GM21786 (cell line): ENCODE measurements at regions not wholly inside any gene's neighbourhood (a gene's known extent, or its start where the extent isn't known, plus 50 kb on each side); places are given as distances from the start of the nearest gene placed in this dataset.
"Not testable (repeated sequence)": the region's sequence is repeated elsewhere in the genome, so short reads cannot be mapped to it uniquely, and the experiment has no call there.

Source experiments
- ATAC-seq: cut with Tn5 transposase; IDR thresholded peaks from one replicate; pipeline ENCODE4 v1.9.1; 2021; ENCODE audit not compliant: unreplicated experiment

DNA sequence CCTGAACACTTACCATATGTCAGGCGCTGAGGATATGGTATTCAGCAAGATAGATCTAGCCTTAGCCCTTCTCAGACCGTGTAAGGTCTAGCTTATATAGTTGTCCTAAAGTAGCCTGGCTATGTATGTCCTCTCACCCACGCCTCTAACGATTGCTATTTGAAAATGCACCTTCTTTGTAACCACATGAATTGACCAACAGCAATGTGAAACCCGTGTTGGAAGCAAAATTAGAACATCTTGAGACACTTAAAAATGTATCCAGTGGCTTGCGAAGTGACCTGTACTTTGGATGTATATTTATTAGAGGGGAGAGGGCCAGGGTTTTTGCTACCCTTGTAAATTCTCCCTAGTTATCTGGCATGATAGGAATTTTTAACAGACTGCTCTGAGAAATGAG is 860.0 kb upstream of the ZEB2 start:
- ATAC-seq: no peak

GRCh38 chr2:145374165-145374564 is 854.2 kb upstream of the ZEB2 start:
- no peak for ATAC-seq

DNA sequence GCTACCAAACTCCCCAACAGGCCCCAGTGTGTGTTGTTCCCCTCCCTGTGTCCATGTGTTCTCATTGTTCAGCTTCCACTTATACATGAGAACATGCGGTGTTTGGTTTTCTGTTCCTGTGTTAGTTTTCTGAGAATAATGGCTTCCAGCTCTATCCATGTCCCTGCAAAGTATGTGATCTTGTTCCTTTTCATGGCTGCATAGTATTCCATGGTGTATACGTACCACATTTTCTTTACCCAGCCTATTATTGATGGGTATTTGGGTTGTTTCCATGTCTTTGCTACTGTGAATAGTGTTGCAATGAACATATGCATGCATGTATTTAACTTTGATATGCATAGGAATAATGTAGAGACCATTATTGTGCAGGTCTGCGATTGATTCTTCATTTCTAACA is 847.4 kb upstream of the ZEB2 start:
- not testable (repeated sequence) for ATAC-seq

DNA sequence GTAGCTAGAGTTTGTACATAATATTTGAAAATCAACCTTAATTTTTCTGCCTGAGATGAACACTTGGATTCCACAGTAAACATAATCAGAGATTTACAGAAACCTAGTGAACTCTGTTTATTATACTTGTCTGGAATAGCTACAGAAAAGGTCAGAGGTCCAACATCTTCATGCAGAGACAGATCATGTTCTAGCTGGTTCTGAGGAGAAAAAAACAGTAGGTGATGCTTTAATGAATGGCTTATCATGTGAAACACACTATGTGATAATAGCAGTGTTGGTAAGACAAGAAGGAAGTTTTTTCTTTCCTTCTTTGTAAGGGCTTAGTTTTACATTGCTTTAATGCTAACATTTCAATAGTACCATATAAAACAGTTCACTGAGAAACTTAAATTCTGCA is 846.4 kb upstream of the ZEB2 start:
- no peak for ATAC-seq

- ATAC-seq: no peak
These were observed 840.3 kb upstream of the ZEB2 start for GRCh38 chr2:145360129-145360790.

GRCh38 chr2:145359561-145359960 is 839.6 kb upstream of the ZEB2 start:
- ATAC-seq: no peak

- no peak for ATAC-seq
These were observed 836.1 kb upstream of the ZEB2 start for GRCh38 chr2:145356056-145356455.

DNA sequence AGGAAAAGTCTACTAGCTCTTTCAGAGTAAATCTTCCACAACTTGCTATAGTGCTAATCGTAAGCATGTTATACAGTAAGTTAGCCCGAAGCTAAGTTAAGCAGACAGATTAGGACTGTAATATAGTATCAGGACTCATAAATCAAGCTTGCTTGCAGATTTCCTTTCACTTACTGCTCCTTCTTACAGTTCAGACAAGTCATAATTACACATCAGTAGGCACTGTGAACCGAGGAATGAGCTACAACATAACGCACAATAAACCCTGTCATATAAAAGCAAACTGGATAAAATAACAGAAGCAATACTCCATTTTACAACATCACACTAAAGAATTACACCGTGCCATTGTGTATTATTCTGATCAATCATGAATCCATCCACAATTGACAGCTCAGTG is 832.6 kb upstream of the ZEB2 start:
- no peak for ATAC-seq

GRCh38 chr2:145351864-145352425 is 832.0 kb upstream of the ZEB2 start:
- ATAC-seq: no peak

GRCh38 chr2:145350011-145350410 is 830.1 kb upstream of the ZEB2 start:
- no peak for ATAC-seq

GRCh38 chr2:145344076-145344724 is 824.3 kb upstream of the ZEB2 start:
- ATAC-seq: no peak

DNA sequence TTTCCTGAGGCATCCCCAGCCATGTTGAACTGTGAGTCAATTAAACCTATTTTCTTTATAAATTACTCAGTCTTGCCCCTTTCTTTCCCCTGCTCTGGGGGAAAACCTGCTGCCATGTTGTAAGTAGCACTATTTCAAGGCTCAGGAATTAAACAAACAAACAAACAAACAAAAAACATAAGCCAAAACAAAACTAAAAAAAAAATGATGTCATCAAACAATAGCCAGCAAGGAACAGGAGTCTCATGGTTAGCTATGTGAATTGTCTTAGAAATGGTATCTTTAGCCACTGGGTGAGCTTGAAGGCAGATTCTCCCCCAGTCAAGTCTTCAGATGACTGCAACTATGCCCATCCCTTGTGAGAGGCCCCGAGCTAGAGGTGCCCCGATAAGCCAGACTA is 823.4 kb upstream of the ZEB2 start:
- ATAC-seq: no peak

DNA sequence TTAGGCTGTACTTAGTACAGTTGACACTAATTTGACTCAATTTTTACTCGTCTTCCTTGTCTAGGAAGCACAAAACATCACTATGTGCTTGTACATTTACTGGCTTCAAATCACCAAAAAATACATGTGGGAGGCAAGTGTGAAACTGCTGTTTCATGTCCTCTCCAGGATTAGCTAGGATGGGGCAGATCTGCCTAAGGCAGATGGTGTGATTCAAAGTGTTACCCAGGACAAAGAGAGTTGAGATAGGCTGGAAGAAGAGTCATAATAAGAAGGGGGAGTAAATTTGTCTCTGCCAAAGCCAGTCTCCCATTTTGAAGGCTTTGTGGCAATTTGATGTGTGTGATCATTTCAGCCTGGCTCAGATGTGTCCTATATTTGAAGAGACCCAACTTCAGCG is 821.6 kb upstream of the ZEB2 start:
- no peak for ATAC-seq

DNA sequence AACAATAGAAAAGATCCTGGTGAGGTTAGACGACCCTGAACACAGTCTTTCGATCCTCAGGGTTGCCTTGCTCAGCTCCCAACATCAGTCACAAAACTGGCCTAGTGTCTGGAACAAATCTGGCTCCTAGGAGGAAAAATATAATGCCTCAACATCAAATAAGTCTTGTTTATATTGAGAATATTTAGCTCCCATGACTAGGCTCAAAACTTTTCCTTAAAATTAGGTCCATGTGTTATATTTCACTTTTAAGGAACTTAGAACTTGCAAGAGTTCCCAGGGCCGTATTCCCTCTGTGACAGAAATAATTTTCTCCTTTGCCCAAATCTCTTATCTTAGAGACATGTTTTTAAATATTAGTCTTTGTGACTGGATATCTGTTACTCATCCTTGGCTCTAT is 819.7 kb upstream of the ZEB2 start:
- no peak for ATAC-seq

DNA sequence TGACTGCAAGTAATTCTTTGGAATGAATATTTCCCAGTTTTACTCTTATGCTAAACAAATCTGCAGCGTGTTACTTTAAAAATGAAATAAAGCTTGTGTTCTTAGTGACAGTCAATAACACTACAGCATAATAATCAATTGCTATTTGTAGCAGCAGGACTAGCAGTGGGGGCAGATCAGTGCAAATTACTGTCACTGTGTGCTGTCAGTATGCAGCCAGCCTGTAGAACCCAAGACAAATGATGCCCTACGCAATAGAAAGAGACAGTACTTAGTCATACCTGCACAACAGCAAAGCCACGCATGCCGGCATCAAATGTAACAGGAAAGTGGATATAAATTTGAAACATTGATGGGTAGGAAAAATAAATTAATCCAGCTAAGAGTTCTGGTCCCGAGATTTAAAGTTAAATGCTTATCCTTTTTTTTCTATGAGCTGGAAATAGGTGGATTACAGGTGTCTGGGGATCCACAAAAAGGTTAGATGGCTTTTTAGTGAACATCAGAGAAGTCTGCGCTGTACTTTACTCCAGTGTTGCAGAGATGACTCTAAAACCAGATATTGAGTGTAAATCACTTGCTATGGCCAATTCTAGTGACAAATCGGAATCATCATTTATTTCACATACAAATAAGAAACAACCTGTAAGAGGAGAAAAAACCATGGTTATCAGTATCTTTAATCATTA is 812.4 kb upstream of the ZEB2 start:
- no peak for ATAC-seq

DNA sequence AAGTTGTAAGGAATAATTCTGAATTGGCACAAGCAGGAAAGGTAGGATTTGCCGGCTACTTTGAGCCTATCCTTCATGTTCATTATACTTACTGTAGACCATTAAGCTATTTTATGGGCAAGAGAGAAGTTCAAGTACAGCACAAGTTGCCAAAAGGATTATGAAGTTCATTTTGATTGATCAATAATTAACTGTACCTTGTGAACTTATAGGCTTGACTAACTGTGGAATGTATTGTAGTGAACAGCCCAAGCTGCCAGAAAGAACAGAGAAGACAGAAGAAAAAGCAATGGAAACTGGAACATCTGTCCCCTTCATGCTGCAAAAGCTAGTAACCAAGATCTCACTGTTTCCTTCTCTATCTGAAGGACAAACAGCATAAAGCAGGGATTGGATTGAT is 810.1 kb upstream of the ZEB2 start:
- no peak for ATAC-seq

GRCh38 chr2:145325485-145325884 is 805.6 kb upstream of the ZEB2 start:
- ATAC-seq: no peak

DNA sequence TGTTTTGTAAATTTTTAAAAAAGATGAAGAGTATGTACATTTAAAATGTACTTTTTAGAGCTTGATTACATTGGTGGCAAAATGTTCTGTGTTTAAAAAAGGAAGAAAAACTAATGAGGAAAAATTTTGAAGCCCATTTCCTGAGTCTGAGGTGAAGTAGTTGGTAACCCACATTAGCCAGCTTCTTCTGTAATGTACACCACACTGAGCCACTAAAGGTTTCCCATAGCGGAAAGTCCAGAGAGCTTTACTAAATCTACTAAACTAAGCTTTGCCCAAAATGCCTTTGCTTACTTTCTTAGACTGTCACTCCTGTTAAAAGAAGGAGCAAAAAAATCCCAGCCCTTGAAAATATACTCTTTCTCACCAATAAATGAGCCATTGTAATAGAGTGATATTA is 804.8 kb upstream of the ZEB2 start:
- ATAC-seq: no peak

DNA sequence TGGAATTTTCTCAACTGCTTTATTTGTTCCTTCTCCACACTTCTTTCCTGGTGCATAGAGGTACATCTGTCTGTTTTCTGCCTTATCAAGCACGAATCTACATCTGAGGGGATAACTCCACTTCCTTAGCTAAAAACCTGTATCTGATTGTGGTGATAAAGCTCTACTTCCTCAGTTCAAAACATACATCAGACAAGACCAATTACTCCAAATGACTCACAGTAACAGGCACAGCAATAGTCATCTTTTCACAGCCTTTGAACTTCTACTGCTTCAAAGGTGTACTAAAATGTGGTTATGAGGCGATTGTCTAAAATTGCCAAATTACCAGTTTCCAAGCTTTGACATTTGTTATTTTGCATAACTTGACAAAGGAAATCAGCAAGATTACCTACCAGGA is 803.6 kb upstream of the ZEB2 start:
- ATAC-seq: no peak

DNA sequence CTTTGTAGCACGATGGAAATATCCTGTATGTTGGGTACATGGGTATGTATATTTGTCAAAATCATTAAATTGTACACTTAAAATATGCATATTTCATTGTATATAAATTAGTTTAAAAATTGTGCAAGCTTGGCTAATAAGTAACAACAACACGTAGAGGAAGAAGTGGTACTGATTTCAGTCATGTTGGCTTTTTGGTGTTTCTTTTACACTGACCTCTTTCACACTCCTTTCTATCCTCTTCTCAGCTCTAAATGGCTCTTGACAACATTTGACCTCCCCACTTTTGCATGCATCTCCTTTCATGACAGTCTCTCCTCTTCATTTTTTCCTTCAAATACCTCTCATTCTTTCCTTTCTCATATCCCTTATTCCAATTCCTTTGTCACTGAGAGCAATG is 801.4 kb upstream of the ZEB2 start:
- peak; percentile 63 for ATAC-seq

- no peak for ATAC-seq
These were observed 796.6 kb upstream of the ZEB2 start for GRCh38 chr2:145316496-145316895.

DNA sequence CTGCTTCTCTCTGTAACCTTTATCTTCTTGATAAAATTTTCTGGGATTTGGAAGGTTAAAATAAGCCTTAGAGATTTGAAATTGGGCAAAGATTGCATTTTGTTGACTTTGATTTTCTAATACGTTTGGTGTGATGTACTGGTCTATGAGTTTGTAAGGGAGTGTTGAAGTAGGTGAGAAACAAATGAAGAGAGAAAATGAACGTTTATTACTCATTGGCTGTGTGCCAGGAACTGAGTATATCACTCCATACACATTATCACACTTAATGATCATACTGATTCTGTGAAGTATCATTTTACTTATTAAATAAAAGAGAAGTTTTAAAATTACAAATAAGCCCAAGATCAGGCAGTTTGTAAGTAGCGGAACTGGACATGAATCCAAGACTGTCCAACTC is 795.1 kb upstream of the ZEB2 start:
- no peak for ATAC-seq
